ENCODE measurements at regions not wholly inside any gene's neighbourhood (a gene's known extent, or its start where the extent isn't known, plus 50 kb on each side); places are given as distances from the start of the nearest gene placed in this dataset.

- TF ChIP-seq EZH2 (optimal IDR thresholded peaks at IDR 0.05; ENCODE audit: low read depth, low read length) (no peak), EZH2phosphoT487 (IDR thresholded peaks at IDR 0.05; ENCODE audit: low read length) (no peak)
- TF ChIP-seq, protein P1, sequence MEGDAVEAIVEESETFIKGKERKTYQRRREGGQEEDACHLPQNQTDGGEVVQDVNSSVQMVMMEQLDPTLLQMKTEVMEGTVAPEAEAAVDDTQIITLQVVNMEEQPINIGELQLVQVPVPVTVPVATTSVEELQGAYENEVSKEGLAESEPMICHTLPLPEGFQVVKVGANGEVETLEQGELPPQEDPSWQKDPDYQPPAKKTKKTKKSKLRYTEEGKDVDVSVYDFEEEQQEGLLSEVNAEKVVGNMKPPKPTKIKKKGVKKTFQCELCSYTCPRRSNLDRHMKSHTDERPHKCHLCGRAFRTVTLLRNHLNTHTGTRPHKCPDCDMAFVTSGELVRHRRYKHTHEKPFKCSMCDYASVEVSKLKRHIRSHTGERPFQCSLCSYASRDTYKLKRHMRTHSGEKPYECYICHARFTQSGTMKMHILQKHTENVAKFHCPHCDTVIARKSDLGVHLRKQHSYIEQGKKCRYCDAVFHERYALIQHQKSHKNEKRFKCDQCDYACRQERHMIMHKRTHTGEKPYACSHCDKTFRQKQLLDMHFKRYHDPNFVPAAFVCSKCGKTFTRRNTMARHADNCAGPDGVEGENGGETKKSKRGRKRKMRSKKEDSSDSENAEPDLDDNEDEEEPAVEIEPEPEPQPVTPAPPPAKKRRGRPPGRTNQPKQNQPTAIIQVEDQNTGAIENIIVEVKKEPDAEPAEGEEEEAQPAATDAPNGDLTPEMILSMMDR (IDR thresholded peaks at IDR 0.05; ENCODE audit: low read length): no peak
- Histone ChIP-seq H3K79me2 (ENCODE audit: low read length) (no peaks in the 10 kb centered on the region), H3K27ac (ENCODE audit: low read length) (no peak overlapping the region)
Measured at GRCh38 chr2:123737371-123737770, 287.7 kb upstream of the CNTNAP5 start.

GRCh38 chr2:123738643-123739042 is 286.4 kb upstream of the CNTNAP5 start:
- Histone ChIP-seq H3K9me3 (replicated peaks; ENCODE audit: insufficient read depth, low read length) (no peaks in the 10 kb centered on the region), H4K20me1 (ENCODE audit: insufficient read depth, low read length) (no peaks in the 10 kb centered on the region), H3K27ac (ENCODE audit: low read length) (no peak overlapping the region), H3F3A (ENCODE audit: insufficient read depth, low read length) (no peaks in the 10 kb centered on the region), H3K27me3 (replicated peaks; ENCODE audit: insufficient read depth, low read length) (no peaks in the 10 kb centered on the region), H3K79me2 (ENCODE audit: low read length) (no peaks in the 10 kb centered on the region), H3K9ac (ENCODE audit: low read length) (no peak overlapping the region), H2AFZ (ENCODE audit: low read length) (no peak overlapping the region), H3K4me1 (ENCODE audit: low read length) (no peaks in the 10 kb centered on the region), H3K36me3 (replicated peaks; ENCODE audit: insufficient read depth, low read length) (no peaks in the 10 kb centered on the region), H3K9me2 (replicated peaks; ENCODE audit: insufficient read depth, low read length) (no peaks in the 10 kb centered on the region), H3K4me2 (ENCODE audit: low read depth, low read length) (no peak overlapping the region), H3K4me3 (ENCODE audit: low read length) (no peak overlapping the region)
- no peak for TF ChIP-seq EZH2 (optimal IDR thresholded peaks at IDR 0.05; ENCODE audit: low read depth, low read length)
- no peak for DNase-seq

More at GRCh38 chr2:123737371-123737770, 287.7 kb upstream of the CNTNAP5 start:
- H3K4me1 ChIP-seq (ENCODE audit: low read length): no peaks in the 10 kb centered on the region
- H4K20me1 ChIP-seq (ENCODE audit: insufficient read depth, low read length): no peaks in the 10 kb centered on the region
- no peak for DNase-seq
- no peak overlapping the region for H2AFZ ChIP-seq (ENCODE audit: low read length)
- no peak overlapping the region for H3K4me3 ChIP-seq (ENCODE audit: low read length)
- H3K4me2 ChIP-seq (ENCODE audit: low read depth, low read length): no peak overlapping the region
- H3K9me3 ChIP-seq (replicated peaks; ENCODE audit: insufficient read depth, low read length): no peaks in the 10 kb centered on the region
- no peaks in the 10 kb centered on the region for H3K9me2 ChIP-seq (replicated peaks; ENCODE audit: insufficient read depth, low read length)
- no peaks in the 10 kb centered on the region for H3K27me3 ChIP-seq (replicated peaks; ENCODE audit: insufficient read depth, low read length)
- no peaks in the 10 kb centered on the region for H3F3A ChIP-seq (ENCODE audit: insufficient read depth, low read length)
- H3K36me3 ChIP-seq (replicated peaks; ENCODE audit: insufficient read depth, low read length): no peaks in the 10 kb centered on the region
- no peak overlapping the region for H3K9ac ChIP-seq (ENCODE audit: low read length)

- Histone ChIP-seq H3K9ac (ENCODE audit: low read length) (no peak overlapping the region), H3K9me3 (replicated peaks; ENCODE audit: insufficient read depth, low read length) (no peaks in the 10 kb centered on the region), H3K4me2 (ENCODE audit: low read depth, low read length) (no peak overlapping the region), H3K4me1 (ENCODE audit: low read length) (no peaks in the 10 kb centered on the region), H3K4me3 (ENCODE audit: low read length) (no peak overlapping the region), H3K36me3 (replicated peaks; ENCODE audit: insufficient read depth, low read length) (no peaks in the 10 kb centered on the region), H3F3A (ENCODE audit: insufficient read depth, low read length) (no peaks in the 10 kb centered on the region), H3K27ac (ENCODE audit: low read length) (no peak overlapping the region), H2AFZ (ENCODE audit: low read length) (no peak overlapping the region), H3K79me2 (ENCODE audit: low read length) (no peaks in the 10 kb centered on the region), H4K20me1 (ENCODE audit: insufficient read depth, low read length) (no peaks in the 10 kb centered on the region), H3K27me3 (replicated peaks; ENCODE audit: insufficient read depth, low read length) (no peaks in the 10 kb centered on the region), H3K9me2 (replicated peaks; ENCODE audit: insufficient read depth, low read length) (no peaks in the 10 kb centered on the region)
- DNase-seq: no peak
- TF ChIP-seq EZH2phosphoT487 (IDR thresholded peaks at IDR 0.05; ENCODE audit: low read length) (no peak), EZH2 (optimal IDR thresholded peaks at IDR 0.05; ENCODE audit: low read depth, low read length) (no peak)
- TF ChIP-seq, protein P1 (IDR thresholded peaks at IDR 0.05; ENCODE audit: low read length): no peak
Measured at GRCh38 chr2:123746006-123746405, 279.1 kb upstream of the CNTNAP5 start.

- Histone ChIP-seq H2AFZ (ENCODE audit: low read length) (no peak overlapping the region), H3K4me2 (ENCODE audit: low read depth, low read length) (no peak overlapping the region), H3K9me2 (replicated peaks; ENCODE audit: insufficient read depth, low read length) (no peaks in the 10 kb centered on the region), H3K9ac (ENCODE audit: low read length) (no peak overlapping the region), H3K36me3 (replicated peaks; ENCODE audit: insufficient read depth, low read length) (no peaks in the 10 kb centered on the region), H3K79me2 (ENCODE audit: low read length) (no peaks in the 10 kb centered on the region), H4K20me1 (ENCODE audit: insufficient read depth, low read length) (no peaks in the 10 kb centered on the region), H3K4me3 (ENCODE audit: low read length) (no peak overlapping the region), H3K9me3 (replicated peaks; ENCODE audit: insufficient read depth, low read length) (no peaks in the 10 kb centered on the region), H3K4me1 (ENCODE audit: low read length) (no peaks in the 10 kb centered on the region), H3K27ac (ENCODE audit: low read length) (no peak overlapping the region), H3F3A (ENCODE audit: insufficient read depth, low read length) (no peaks in the 10 kb centered on the region), H3K27me3 (replicated peaks; ENCODE audit: insufficient read depth, low read length) (no peaks in the 10 kb centered on the region)
- TF ChIP-seq EZH2 (optimal IDR thresholded peaks at IDR 0.05; ENCODE audit: low read depth, low read length) (no peak), EZH2phosphoT487 (IDR thresholded peaks at IDR 0.05; ENCODE audit: low read length) (no peak)
- TF ChIP-seq, protein P1 (IDR thresholded peaks at IDR 0.05; ENCODE audit: low read length): no peak
- no peak for DNase-seq
Measured at GRCh38 chr2:123747326-123747725, 277.8 kb upstream of the CNTNAP5 start.
